SIG-M5 (cell line): ENCODE measurements at regions not wholly inside any gene's neighbourhood (a gene's known extent, or its start where the extent isn't known, plus 50 kb on each side); places are given as distances from the start of the nearest gene placed in this dataset.
"Not testable (repeated sequence)": the region's sequence is repeated elsewhere in the genome, so short reads cannot be mapped to it uniquely, and the experiment has no call there.

Experiments used
- DNase-seq: peaks from one replicate; lab custom pipeline; 2025; lab: John Stamatoyannopoulos, UW

- DNase-seq, result no peak
Observed at GRCh38 chr12:91672130-91672529, 473.5 kb downstream of the BTG1 start.

GRCh38 chr12:91667694-91668093 lies 478.0 kb downstream of the BTG1 start:
- DNase-seq, result no peak

- DNase-seq, result no peak
Observed at GRCh38 chr12:91663744-91664143, 481.1 kb upstream of the DCN start.

- DNase-seq, result no peak
Observed at GRCh38 chr12:91663310-91663709, 480.7 kb upstream of the DCN start.

- no peak for DNase-seq
Observed at GRCh38 chr12:91662021-91662420, 479.4 kb upstream of the DCN start.

GRCh38 chr12:91657032-91657431 lies 474.4 kb upstream of the DCN start:
- no peak for DNase-seq

- DNase-seq, result no peak
Observed at GRCh38 chr12:91655966-91656365, 473.3 kb upstream of the DCN start.

GRCh38 chr12:91654087-91654486 lies 471.5 kb upstream of the DCN start:
- no peak for DNase-seq

GRCh38 chr12:91651728-91652127 lies 469.1 kb upstream of the DCN start:
- no peak for DNase-seq

- DNase-seq, result no peak
Observed at GRCh38 chr12:91643763-91644162, 461.1 kb upstream of the DCN start.

- DNase-seq, result no peak
Observed at GRCh38 chr12:91640021-91640420, 457.4 kb upstream of the DCN start.

- DNase-seq, result no peak
Observed at GRCh38 chr12:91639327-91639726, 456.7 kb upstream of the DCN start.

GRCh38 chr12:91637789-91638624 lies 455.4 kb upstream of the DCN start:
- no peak for DNase-seq

- DNase-seq, result no peak
Observed at GRCh38 chr12:91636721-91637120, 454.1 kb upstream of the DCN start.

GRCh38 chr12:91634386-91634713 lies 451.7 kb upstream of the DCN start:
- not testable (repeated sequence) for DNase-seq

GRCh38 chr12:91633734-91634357 lies 451.2 kb upstream of the DCN start:
- DNase-seq, result no peak

GRCh38 chr12:91633206-91633605 lies 450.6 kb upstream of the DCN start:
- DNase-seq, result no peak

- no peak for DNase-seq
Observed at GRCh38 chr12:91632042-91632786, 449.6 kb upstream of the DCN start.

GRCh38 chr12:91630596-91631293 lies 448.1 kb upstream of the DCN start:
- no peak for DNase-seq

- DNase-seq, result no peak
Observed at GRCh38 chr12:91630083-91630482, 447.5 kb upstream of the DCN start.

- no peak for DNase-seq
Observed at GRCh38 chr12:91629440-91629839, 446.8 kb upstream of the DCN start.

- no peak for DNase-seq
Observed at GRCh38 chr12:91628656-91629055, 446.0 kb upstream of the DCN start.
